GM18870 (cell line): ENCODE measurements at regions not wholly inside any gene's neighbourhood (a gene's known extent, or its start where the extent isn't known, plus 50 kb on each side); places are given as distances from the start of the nearest gene placed in this dataset.
"Not testable (repeated sequence)": the region's sequence is repeated elsewhere in the genome, so short reads cannot be mapped to it uniquely, and the experiment has no call there.

Experiments used
- ATAC-seq: cut with Tn5 transposase; IDR thresholded peaks from one replicate; pipeline ENCODE4 v1.9.1; 2021; ENCODE audit warnings: moderate library complexity; ENCODE audit not compliant: unreplicated experiment

DNA sequence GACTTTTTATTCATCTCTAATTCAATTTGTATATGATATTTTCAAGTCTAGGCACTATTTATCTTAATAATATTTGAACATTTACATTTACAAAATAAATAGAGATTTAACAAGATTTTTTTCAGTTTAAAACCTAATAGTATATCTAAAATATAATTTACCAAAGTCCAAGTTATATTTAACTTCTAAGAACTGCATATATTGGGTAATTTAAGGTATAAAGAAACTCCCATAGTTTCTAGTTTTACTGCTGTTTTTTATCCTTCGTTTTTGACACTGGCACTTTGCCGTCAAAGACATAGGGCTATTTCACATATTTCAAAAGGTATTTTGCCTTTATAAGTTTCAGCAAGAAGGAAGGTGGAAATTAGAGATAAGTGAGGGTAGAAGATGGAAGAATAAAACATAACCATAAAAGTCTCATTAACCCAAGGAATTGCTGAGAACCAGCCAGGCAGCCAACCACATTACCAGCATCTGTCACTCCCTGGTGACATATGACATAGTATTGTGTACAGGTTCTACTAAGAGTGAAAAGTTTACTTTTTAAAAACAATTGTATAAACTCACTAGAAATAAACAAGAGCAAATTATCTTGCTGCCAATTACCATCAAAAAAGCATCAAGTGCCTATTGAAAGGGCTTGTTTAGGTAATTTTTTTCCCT is 251.5 kb downstream of the NSUN3 start:
- no peak for ATAC-seq

DNA sequence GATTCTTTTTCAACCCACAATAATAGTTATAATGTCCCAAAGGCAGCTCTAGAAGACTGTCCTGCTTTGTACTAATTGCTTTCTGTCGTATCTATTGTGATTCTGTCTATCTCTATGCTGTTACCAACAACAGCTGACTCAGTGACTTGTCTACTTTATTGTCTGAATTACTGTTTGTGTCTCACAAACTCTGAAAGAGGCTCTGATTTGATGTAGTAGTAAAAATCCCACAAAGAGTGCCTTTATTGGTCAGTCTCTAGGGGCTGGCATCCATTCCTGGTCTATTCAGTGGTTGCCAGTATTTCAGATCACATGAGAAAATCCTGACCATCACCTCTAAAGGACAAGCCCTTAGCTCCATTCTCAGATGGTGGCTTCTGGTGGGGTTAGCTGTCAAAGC is 254.2 kb downstream of the NSUN3 start:
- no peak for ATAC-seq

DNA sequence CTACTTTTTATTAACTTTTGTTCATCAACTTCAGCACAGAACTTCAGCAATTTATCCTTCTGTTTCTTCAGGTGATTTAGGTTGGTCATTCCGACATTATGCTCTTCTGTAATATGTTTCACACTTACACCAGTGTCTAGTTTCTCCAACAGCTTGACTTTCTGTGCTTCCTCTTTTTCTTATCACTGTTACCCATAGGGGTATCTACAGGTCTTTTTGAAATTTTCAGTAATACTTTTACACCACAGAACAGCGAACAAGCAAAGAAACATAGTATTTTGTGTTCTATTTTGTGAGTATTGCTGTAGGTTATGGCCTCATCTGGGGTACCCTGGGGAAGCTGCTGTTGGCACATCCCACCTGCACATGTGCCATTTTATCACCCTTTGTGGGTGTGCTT is 260.7 kb downstream of the NSUN3 start:
- ATAC-seq = no peak

DNA sequence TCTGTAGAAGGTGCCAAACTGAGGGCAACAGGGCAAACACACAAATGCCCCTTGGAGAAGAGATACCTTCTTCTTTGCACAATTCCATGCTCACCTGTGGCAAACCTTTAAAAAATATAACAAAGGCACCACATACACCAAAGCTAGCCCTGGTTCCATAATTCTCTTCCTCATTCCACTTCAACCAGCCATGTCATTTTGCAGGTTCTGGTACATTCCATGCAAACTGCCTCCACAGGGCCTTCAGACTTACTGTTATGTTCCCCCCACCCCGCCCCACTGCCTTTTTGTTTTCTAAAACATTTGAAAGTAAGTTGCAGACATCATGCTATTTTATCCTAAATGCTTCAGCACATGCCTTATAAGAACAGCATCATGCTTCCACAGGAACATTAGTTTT is 269.0 kb downstream of the NSUN3 start:
- ATAC-seq = no peak

DNA sequence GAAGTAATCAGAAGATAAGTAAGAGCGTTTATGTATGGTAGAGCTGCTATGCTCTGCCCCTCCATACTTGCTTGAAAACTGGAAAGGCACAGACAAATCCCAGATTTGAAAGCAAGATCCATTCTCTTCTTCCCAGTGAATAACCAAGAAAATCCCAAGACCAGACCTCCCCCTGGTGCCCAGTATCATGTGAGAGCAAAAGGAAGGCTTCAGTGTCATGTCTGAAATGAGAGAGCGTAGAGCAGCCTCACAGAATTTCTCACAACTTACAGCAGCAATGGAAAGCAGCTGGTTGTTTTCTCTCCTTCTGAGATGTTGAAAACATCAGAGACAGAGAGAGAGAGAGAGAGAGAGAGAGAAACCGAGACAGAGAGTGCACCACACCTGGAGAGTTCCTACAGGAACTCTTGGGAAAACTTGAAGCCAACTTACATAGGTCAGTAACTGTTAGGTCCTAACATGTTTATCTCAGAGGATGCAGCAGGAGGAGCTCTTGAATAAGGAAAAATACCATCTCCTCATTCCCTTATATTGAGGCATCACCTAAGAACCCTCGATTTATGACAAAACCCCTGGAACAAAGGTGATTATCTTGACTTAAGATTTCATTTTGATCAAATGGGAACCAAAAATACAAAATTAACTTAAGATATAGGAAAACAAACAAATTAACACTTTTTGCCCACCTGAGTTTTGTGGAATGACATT is 273.3 kb downstream of the NSUN3 start:
- ATAC-seq = no peak

DNA sequence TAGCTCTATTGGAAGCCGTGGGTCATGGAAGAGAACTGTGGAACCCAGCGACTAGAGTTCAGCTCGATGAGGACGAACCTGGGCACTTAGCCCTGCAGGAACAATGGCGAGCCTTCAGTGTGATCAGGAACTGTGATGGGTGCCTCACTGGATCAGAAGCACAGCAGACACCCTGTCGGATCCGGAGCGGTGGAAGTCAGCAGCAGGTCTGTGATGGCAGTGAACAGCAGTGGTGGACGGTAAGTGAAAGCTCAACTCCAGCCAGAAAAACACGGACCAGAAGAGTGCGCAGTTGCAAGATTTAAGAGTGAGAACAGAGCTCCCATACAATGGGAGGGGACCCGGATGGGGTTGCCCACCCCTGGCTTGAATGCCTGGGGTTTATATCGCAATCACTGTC is 282.2 kb downstream of the NSUN3 start:
- ATAC-seq = no peak

DNA sequence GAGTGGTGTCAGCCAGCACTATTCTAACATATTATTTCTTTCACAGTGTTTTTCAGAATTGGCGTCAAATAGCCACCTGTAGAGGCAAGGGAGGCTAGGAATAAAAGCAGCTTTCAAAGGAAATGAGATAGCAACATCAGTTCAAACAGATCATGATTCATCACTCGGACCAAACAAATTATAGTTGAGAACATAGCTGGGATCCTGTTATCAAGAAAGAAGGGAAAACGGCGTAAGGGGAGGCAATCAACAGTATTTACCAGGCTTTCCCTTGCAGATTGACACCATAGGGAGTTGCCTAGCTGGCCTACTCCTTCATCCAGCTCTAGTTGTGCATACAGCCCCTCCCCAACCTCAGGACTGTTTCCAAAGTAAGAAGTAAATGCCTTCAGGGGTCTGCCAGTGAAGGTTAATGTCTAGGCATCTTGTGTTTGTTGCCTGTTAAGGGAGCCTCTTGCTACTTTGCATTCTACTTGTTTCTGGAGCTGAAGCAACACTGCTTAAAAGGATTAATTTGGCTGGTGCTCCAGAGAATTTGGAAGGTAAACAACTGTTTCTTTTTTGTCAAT is 286.5 kb downstream of the NSUN3 start:
- ATAC-seq = no peak

DNA sequence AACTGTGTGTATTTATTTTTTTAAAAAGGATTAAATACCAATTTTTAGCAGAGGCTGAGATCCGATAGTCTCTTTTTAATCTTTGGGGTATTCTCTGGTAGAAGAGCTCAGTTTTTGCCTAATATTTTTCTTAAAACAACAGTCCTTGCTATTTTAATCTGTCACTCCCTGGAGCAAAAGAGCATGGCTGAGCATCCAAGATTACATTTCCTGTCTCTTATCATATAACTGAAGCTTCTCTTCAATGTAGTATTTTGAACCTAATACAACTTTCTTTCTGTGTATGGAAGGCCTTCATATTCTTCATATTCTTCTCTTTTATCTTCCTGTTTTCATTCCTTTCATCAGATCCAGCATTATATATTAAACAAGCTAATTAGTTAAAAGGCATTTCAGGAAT is 293.7 kb downstream of the NSUN3 start:
- no peak for ATAC-seq

DNA sequence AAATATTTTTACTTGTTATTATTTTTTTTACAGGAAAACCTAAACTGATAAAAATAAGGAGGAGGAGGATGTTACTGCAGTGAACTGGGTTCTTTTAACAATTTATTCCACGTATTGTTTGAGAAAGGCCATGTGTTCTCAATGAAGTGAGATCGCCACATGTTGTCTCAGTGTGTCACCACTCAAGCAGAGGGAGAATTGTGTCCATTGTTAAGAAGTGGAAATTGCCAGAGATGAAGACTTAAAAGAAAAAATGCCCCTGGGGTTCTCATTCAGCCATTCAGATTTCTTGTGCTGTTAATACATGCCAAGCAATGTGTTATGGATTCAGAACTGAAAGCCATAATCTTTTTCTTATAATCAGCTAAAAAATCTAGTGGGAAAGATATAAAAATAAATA is 297.1 kb downstream of the NSUN3 start:
- no peak for ATAC-seq

DNA sequence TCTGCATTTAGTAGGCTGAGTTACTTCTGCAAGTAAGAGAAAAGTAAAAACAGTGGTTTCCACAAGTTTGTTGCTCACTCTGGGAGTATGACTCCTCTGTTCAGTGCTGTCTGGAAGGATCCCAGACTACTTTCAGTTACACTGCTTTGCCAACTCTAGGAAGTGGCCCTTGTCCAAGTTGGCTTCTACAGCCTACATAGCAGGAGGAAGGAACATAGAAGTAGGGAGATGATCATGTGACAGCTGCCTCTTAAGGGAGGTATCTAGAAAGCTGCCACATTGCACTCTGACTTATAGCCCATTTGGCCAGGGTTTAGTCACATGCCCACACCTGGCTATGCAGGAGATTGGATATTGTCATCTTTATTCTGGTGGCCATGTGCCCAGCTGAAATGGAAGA is 298.1 kb downstream of the NSUN3 start:
- no peak for ATAC-seq

DNA sequence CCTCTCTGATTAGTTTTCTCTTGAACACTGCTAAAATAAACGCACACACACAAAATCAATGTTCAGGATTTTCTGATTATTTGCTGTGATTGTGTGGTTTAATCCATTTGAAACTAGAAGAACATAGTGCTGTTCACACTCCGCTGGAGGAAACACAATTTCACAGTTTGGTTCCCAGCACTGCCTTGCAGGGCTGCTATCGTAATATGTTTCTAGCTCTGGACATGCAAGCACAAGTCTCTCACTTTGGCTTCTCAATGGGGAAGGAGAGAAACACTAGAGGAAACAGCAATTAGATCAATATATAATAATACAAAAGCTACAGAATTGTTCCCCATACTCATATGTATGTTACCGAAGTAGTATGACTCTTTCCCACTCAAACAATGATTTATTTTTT is 299.5 kb downstream of the NSUN3 start:
- ATAC-seq = no peak

DNA sequence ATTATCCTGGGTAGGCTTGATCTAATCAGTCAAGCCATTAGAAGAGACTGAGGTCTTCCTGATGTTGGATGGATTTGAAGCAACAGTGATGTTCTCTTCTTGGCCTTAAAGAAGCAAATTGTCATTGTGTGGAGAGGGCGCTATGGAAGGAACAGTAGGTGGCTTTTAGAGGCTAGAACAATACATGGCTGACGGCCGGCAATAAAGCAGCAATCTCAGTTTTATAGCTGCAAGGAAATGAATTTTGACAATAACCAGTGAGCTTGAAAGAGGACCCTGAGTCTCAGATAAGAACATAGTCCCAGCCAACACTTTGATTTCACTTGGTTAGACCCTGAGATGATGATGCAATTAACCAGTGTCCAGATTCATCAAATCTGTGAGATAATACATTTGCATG is 302.1 kb downstream of the NSUN3 start:
- no peak for ATAC-seq

DNA sequence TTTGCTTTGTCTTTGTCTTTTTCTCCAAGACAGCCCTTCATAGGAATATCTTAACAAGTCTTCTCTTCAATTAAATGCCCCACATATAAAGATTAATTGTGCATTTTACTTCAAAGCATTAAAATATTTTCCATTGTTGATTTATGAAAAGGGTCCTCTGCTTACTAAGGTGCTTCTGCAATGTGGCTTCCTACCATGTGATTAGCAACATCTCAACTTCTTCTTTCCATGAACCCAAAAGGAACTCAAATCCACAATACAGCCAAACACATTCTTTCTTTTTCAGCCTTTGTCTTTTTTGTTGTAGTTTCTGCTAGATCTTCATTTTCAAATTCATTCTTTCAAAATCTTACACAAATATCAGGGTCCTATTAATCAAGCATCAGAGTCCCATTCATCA is 309.2 kb downstream of the NSUN3 start:
- ATAC-seq = no peak

DNA sequence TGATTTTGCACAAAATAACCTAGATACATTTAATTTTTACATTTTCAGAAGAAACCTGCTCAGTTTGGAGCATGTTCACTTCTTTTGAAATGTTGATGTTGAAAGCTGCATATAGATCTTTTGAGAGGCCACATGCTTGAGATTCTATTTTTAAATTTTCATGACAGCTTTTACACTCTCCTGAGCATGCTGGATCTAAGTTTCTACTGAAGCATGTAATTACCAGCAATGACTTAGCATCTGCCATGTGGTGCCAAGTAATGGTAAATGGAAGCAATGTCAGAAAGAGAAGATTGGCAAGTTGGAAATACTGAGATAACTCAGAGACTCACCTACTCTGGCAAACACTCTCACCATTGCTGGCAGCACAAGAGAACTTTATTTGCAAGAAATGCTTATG is 310.6 kb downstream of the NSUN3 start:
- no peak for ATAC-seq

DNA sequence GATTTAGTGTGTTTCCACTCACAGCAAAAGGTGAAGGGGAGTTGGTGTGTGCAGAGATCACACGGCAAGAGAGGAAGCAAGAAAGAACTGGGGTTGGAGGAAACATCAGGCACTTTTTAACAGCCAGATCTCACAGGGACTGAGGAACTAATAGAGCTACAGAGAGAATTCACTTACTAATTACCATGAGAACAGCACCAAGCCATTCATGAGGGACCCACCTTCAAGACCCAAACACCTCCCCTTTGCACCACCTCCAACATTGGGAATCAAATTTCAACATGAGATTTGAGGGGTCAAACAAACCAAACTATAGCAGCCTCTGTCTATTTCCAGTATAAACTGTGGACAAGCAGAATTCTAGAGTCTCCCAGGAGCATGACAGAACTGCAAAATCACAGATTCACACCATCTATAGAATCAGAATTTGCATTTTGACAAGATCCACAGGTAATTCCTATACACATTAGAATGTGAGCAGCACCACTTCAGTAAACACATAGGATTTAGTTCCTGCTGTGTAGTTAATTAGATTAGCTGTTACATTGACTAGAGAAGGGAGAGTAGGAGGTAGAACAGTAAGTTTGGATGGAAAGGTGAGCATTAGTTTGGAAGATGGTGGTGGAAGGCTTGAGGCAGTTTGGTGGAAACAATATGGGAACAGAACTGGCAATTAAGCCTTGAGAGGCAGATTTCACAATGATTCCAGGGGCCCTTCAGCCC is 311.7 kb downstream of the NSUN3 start:
- ATAC-seq = no peak

DNA sequence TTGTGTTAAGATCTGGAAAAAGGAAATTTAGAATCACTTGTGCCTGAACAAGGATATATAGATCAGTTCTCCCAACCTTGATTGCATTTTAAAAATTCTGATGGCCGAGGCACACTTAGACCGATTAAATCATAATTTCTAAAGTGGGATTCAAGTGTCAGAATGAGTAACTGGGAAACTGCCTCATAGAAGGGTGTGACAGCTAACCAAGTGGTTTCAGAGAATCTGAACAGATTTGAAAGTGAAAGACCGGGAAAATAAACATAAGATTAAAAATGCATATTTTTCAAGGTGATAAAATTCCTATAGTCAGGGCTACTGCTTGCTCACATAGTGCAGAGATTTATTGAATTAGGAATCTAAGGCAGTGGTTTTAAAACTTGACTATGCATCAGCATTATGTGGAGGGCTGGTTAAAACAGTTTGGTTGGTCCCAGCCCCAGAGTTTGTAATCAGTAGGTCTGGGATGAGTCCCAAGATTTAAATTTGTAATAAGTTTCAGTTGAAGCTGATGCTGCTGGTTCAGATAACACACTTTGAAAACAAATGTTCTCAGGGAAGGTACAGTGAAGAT is 314.3 kb downstream of the NSUN3 start:
- not testable (repeated sequence) for ATAC-seq

DNA sequence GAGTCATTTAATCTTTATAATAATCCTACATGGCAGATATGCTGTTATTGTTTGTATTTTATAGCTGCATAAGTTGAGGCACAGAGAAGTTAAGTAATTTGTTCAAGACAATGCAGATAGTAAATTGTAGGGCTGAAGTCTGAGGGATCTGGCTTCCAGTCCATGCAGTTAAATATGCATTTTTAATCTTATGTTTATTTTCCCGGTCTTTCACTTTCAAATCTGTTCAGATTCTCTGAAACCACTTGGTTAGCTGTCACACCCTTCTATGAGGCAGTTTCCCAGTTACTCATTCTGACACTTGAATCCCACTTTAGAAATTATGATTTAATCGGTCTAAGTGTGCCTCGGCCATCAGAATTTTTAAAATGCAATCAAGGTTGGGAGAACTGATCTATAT is 315.0 kb downstream of the NSUN3 start:
- ATAC-seq = not testable (repeated sequence)

DNA sequence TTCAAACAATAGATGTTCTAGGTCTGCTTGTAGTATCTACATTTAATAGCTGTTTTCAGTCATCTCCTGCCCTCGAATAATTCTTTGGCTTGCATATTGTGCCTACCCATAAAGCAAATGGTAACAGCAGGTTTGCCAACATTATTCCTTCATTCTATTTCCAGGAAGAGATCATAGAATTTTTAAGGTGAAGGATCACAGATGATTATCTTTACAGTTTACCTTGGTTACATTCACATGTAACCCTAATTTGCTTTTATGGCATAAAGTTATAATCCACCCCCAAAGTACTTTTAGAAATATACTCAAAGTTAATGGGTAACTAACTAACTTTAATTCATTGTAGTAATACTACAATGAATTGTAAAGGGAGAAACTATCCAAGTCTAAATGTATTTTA is 315.5 kb downstream of the NSUN3 start:
- ATAC-seq = no peak

DNA sequence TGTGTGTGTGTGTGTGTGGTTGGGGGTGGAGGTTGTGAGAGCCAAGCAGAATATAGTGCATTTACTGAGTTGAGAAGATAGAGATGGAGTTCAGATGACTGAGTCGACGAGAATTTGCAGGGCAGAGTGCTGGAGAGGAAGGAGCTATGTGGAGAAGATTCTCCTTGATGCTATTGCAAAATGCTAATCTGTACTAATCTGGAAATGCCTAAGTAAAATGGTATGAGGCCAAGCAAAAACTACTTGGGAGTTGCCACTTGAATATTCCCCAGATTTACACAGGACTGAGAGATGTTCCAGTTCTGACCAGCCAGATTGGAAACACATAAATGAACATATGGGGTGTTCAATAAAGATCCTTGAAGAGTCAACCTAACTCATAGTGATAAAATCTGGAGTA is 316.4 kb downstream of the NSUN3 start:
- no peak for ATAC-seq

DNA sequence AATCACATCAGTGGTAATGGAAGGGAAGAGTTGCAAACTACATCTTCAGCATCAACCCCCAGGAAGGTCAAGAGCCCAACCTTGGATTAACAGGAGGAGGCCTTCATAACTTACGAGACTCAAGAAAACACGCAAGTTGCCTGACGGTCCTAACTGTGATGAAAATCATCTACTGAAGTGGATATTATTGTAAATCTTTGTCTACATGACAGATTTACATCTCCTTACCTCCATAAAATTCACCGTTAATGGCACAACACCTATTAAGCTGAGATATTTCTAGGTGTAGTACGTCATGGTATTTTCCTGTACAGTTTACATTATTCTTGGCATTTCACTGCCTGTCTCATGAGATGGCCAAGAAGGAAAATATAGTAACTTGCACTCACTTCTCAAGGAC is 332.0 kb downstream of the NSUN3 start:
- no peak for ATAC-seq

DNA sequence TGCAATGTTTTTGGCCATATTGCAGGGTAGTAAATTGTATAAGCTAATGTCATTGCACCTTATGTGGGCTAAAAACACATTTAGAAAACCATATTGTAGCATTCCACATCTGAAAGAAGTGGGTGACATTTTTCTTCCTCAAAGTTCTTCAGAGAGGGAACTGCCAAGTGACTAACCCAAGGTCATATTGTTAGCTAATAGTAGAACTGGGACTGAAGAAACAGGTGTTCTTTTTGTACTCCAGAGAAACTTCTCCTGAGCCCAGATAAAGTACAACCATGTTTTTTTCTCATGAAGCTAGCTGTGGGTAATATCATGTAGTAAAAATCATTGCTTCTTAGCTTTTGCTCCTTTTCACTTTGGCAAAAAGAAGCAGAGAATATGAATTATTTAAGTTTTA is 333.0 kb downstream of the NSUN3 start:
- ATAC-seq = no peak

DNA sequence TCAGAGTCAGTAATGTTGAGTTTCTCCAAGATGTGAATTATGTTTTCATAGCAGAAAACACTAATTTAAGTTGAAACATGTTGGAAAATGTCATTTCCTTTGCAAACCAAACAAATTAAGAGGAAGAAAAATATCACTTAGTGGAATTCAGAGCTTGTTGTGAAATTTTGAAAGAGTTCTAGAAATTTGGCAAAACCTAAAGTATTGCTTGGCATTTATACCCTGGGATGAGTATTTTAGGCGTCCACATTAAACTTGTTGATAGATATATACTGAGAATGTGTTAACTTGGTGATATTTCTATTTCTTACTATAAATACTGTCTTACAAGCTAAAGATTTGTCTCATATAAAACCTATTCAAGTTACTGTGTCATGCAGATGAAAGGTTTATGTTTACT is 335.2 kb downstream of the NSUN3 start:
- no peak for ATAC-seq
